GM19372 (cell line): ENCODE measurements at regions not wholly inside any gene's neighbourhood (a gene's known extent, or its start where the extent isn't known, plus 50 kb on each side); places are given as distances from the start of the nearest gene placed in this dataset.

Experiments used
- ATAC-seq: cut with Tn5 transposase; IDR thresholded peaks from one replicate; pipeline ENCODE4 v1.9.1; 2021; ENCODE audit warnings: mild to moderate bottlenecking, low read depth, moderate library complexity; ENCODE audit not compliant: unreplicated experiment

GRCh38 chr5:58260243-58260642, 199.6 kb downstream of the PLK2 start:
- no peak for ATAC-seq

GRCh38 chr5:58259685-58260152, 200.2 kb downstream of the PLK2 start:
- ATAC-seq, result no peak

- no peak for ATAC-seq
Measured at GRCh38 chr5:58258984-58259684, 200.8 kb downstream of the PLK2 start.

- no peak for ATAC-seq
Measured at GRCh38 chr5:58255970-58256369, 203.9 kb downstream of the PLK2 start.

- ATAC-seq, result no peak
Measured at GRCh38 chr5:58255386-58255785, 204.5 kb downstream of the PLK2 start.

GRCh38 chr5:58248221-58248620, 211.7 kb downstream of the PLK2 start:
- ATAC-seq, result no peak

- ATAC-seq, result no peak
Measured at GRCh38 chr5:58246461-58246944, 213.4 kb downstream of the PLK2 start.

- ATAC-seq, result no peak
Measured at GRCh38 chr5:58245476-58245840, 214.4 kb downstream of the PLK2 start.

- ATAC-seq, result no peak
Measured at GRCh38 chr5:58244819-58245475, 214.9 kb downstream of the PLK2 start.

- ATAC-seq, result no peak
Measured at GRCh38 chr5:58241389-58241788, 218.5 kb downstream of the PLK2 start.

GRCh38 chr5:58240322-58240721, 219.6 kb downstream of the PLK2 start:
- no peak for ATAC-seq

GRCh38 chr5:58239731-58240130, 220.2 kb downstream of the PLK2 start:
- ATAC-seq, result no peak

GRCh38 chr5:58239045-58239444, 220.8 kb downstream of the PLK2 start:
- no peak for ATAC-seq

- no peak for ATAC-seq
Measured at GRCh38 chr5:58236498-58236897, 223.4 kb downstream of the PLK2 start.

- no peak for ATAC-seq
Measured at GRCh38 chr5:58235299-58235698, 224.6 kb downstream of the PLK2 start.

GRCh38 chr5:58232130-58232529, 227.8 kb downstream of the PLK2 start:
- ATAC-seq, result no peak

- ATAC-seq, result no peak
Measured at GRCh38 chr5:58231041-58231440, 228.8 kb downstream of the PLK2 start.

GRCh38 chr5:58228896-58229295, 231.0 kb downstream of the PLK2 start:
- ATAC-seq, result no peak

- no peak for ATAC-seq
Measured at GRCh38 chr5:58227858-58228257, 232.0 kb downstream of the PLK2 start.

- no peak for ATAC-seq
Measured at GRCh38 chr5:58224661-58225060, 235.2 kb downstream of the PLK2 start.

GRCh38 chr5:58224221-58224620, 235.7 kb downstream of the PLK2 start:
- no peak for ATAC-seq

- no peak for ATAC-seq
Measured at GRCh38 chr5:58215364-58215763, 244.5 kb downstream of the PLK2 start.
